Activated naive CD8-positive, alpha-beta T cell treated with anti-CD3 and anti-CD28 coated beads, Interleukin-2, amount 50 U/mL, for 24 hours (primary cell): ENCODE measurements at regions not wholly inside any gene's neighbourhood (a gene's known extent, or its start where the extent isn't known, plus 50 kb on each side); places are given as distances from the start of the nearest gene placed in this dataset.

Experiments
- ATAC-seq: fragments of 150-1000 bp; cut with Tn5 transposase; one replicate; pipeline ENCODE4 v1.10.0; 2021
- DNase-seq: peaks from one replicate; pipeline ENCODE4 v3.0.0; 2021
- H3K27ac Mint-ChIP-seq: one replicate; pipeline ENCODE4 v1.8.0; 2021; ENCODE audit warnings: mild to moderate bottlenecking, mixed read lengths
- H3K27me3 Mint-ChIP-seq: one replicate; pipeline ENCODE4 v1.8.0; 2021; ENCODE audit warnings: mixed read lengths
- H3K36me3 Mint-ChIP-seq: one replicate; pipeline ENCODE4 v1.8.0; 2021; ENCODE audit warnings: low read depth, mixed read lengths
- H3K4me1 Mint-ChIP-seq: one replicate; pipeline ENCODE4 v1.8.0; 2021; ENCODE audit warnings: mixed read lengths
- H3K4me3 Mint-ChIP-seq: one replicate; pipeline ENCODE4 v1.8.0; 2021; ENCODE audit warnings: mild to moderate bottlenecking, moderate library complexity, mixed read lengths
- H3K9me3 Mint-ChIP-seq: one replicate; pipeline ENCODE4 v1.8.0; 2021; ENCODE audit warnings: mixed read lengths

DNA sequence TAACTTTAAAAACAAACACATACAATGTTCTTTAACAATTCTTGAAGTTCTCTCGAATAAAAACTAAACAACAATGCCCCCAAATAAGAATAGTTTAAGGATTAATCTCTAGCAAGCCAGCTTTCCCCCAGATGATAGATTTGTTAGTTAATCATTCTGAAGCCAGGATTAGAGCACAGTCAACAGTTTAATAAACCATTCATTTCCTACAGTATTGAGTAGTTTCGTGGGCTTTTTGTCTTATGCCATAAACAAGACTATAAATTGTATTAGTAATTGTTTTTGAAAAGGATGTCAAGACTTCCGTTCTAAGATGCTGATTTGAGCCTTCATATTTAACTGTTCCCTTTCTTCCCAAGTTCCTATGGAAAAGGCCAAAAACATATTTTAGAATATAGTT lies 136.6 kb downstream of the PIK3R1 start:
- Mint-ChIP-seq H3K4me1 (peaks cover 2% of the 10 kb centered on the region), H3K36me3 (no peaks in the 10 kb centered on the region), H3K27ac (no peak overlapping the region), H3K9me3 (peaks cover 9% of the 10 kb centered on the region), H3K4me3 (no peak overlapping the region), H3K27me3 (no peaks in the 10 kb centered on the region)
- ATAC-seq = no peak
- no peak for DNase-seq

GRCh38 chr5:68353605-68354004 lies 138.0 kb downstream of the PIK3R1 start:
- DNase-seq (no peak), ATAC-seq (no peak)
- no peaks in the 10 kb centered on the region for H3K36me3 Mint-ChIP-seq
- peaks cover 2% of the 10 kb centered on the region for H3K4me1 Mint-ChIP-seq
- no peak overlapping the region for H3K4me3 Mint-ChIP-seq
- no peak overlapping the region for H3K27ac Mint-ChIP-seq
- H3K27me3 Mint-ChIP-seq = no peaks in the 10 kb centered on the region
- H3K9me3 Mint-ChIP-seq = no peaks in the 10 kb centered on the region

- Mint-ChIP-seq H3K4me1 (peaks cover 2% of the 10 kb centered on the region), H3K27me3 (no peaks in the 10 kb centered on the region), H3K9me3 (no peaks in the 10 kb centered on the region), H3K36me3 (no peaks in the 10 kb centered on the region), H3K27ac (no peak overlapping the region), H3K4me3 (no peak overlapping the region)
- no peak for ATAC-seq
- DNase-seq = no peak
Measured at GRCh38 chr5:68354315-68354714, 138.8 kb downstream of the PIK3R1 start.

GRCh38 chr5:68356216-68356615 lies 140.7 kb downstream of the PIK3R1 start:
- Mint-ChIP-seq H3K27me3 (no peaks in the 10 kb centered on the region), H3K4me3 (no peak overlapping the region), H3K36me3 (no peaks in the 10 kb centered on the region), H3K9me3 (no peaks in the 10 kb centered on the region), H3K4me1 (peaks cover 6% of the 10 kb centered on the region), H3K27ac (no peak overlapping the region)
- no peak for DNase-seq
- ATAC-seq = no peak

DNA sequence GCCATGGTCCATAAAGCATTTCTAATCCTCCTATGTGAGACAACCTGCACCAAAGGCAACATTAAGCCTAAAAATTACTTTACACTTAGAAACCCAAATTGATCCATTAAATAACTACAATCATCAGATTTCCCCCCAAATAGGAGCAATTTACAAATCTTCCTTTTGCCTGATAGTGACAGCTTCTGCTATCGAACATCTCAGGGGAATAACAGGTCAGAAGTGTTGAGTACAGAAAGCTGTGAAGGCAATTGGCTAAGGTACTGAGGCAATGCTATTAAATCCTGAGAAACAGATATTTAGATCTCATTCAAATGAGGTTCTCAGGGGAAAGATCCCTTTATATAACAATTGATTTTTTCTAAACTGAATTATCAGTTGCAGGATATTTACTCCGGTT lies 141.1 kb downstream of the PIK3R1 start:
- no peaks in the 10 kb centered on the region for H3K36me3 Mint-ChIP-seq
- no peaks in the 10 kb centered on the region for H3K27me3 Mint-ChIP-seq
- DNase-seq (no peak), ATAC-seq (no peak)
- peaks cover 6% of the 10 kb centered on the region for H3K4me1 Mint-ChIP-seq
- H3K9me3 Mint-ChIP-seq = no peaks in the 10 kb centered on the region
- no peak overlapping the region for H3K4me3 Mint-ChIP-seq
- no peak overlapping the region for H3K27ac Mint-ChIP-seq

GRCh38 chr5:68359699-68360098 lies 144.1 kb downstream of the PIK3R1 start:
- ATAC-seq (no peak), DNase-seq (no peak)
- H3K36me3 Mint-ChIP-seq = no peaks in the 10 kb centered on the region
- H3K4me3 Mint-ChIP-seq = no peak overlapping the region
- no peak overlapping the region for H3K27ac Mint-ChIP-seq
- no peaks in the 10 kb centered on the region for H3K27me3 Mint-ChIP-seq
- peaks cover 4% of the 10 kb centered on the region for H3K4me1 Mint-ChIP-seq
- no peaks in the 10 kb centered on the region for H3K9me3 Mint-ChIP-seq

DNA sequence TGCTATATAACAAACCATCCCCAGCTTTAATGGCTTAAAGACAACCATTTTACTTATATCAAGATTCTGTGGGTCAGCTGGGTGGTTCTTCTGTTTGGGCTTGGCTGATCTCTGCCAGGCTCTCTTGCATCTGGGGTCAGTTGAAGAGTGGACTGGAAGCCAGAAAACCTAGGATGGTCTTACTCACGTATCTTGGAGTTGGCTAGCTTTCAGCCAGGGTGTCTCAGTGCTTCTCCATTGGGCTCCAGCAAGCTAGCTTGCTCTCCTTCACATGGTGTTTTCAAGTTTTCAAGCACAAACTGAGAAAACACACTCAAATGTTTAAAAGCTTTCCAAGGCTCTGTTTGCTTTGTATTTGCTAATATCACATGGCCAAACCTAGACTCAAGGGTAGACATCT lies 146.8 kb downstream of the PIK3R1 start:
- Mint-ChIP-seq H3K4me3 (no peak overlapping the region), H3K27ac (no peak overlapping the region), H3K27me3 (no peaks in the 10 kb centered on the region), H3K9me3 (no peaks in the 10 kb centered on the region), H3K4me1 (peaks cover 6% of the 10 kb centered on the region), H3K36me3 (no peaks in the 10 kb centered on the region)
- DNase-seq (no peak), ATAC-seq (no peak)

DNA sequence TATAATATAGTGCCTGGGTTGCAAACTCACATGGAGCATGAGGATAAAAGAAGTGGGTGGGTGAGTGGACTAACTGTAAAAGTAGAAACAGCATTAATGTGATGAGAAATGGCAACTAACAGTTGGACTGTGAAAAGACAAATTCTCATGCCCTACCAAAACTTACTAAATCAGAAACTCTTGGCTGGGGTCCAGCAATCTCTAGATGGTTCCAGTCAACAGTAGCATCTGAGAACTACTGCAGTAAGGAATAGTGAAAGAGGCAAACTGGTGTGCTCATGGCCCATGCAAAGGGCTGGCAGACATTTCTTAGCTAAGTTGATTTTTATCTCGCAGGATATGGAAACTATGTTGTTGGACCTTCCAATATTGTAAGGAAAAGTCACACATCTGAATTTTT lies 150.3 kb downstream of the PIK3R1 start:
- H3K9me3 Mint-ChIP-seq = no peaks in the 10 kb centered on the region
- DNase-seq (no peak), ATAC-seq (no peak)
- no peak overlapping the region for H3K4me3 Mint-ChIP-seq
- no peaks in the 10 kb centered on the region for H3K27me3 Mint-ChIP-seq
- H3K27ac Mint-ChIP-seq = no peak overlapping the region
- peaks cover 31% of the 10 kb centered on the region for H3K4me1 Mint-ChIP-seq
- H3K36me3 Mint-ChIP-seq = no peaks in the 10 kb centered on the region

GRCh38 chr5:68367287-68367686 lies 151.7 kb downstream of the PIK3R1 start:
- Mint-ChIP-seq H3K9me3 (no peaks in the 10 kb centered on the region), H3K4me3 (no peak overlapping the region), H3K27ac (no peak overlapping the region), H3K27me3 (no peaks in the 10 kb centered on the region), H3K4me1 (peaks cover 42% of the 10 kb centered on the region), H3K36me3 (no peaks in the 10 kb centered on the region)
- ATAC-seq (no peak), DNase-seq (no peak)

DNA sequence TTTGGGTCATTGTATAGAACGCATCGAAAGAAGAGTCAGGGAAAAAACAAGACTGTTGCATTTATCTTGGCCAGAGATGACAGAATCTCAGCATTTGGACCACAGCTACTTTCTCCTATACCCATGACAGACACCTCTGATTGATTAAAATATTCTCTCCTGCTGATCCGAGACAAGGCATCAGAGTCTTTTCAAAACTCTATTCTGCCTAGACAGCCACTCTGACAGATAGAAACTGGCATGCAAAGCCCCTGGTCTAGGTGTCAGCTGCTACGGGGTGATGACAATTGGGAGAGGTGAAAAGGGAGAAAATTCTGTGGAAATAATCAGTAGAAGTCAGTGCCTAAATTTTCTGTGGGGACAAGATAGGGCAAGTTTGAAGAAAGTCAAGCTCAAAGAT lies 152.2 kb downstream of the PIK3R1 start:
- H3K4me1 Mint-ChIP-seq = peaks cover 43% of the 10 kb centered on the region
- ATAC-seq (no peak), DNase-seq (no peak)
- no peaks in the 10 kb centered on the region for H3K9me3 Mint-ChIP-seq
- H3K27me3 Mint-ChIP-seq = no peaks in the 10 kb centered on the region
- H3K36me3 Mint-ChIP-seq = no peaks in the 10 kb centered on the region
- peak overlapping the region; percentile 36 for H3K27ac Mint-ChIP-seq
- H3K4me3 Mint-ChIP-seq = no peak overlapping the region

GRCh38 chr5:68368311-68369022 lies 152.9 kb downstream of the PIK3R1 start:
- H3K4me3 Mint-ChIP-seq = peak overlapping the region; percentile 25
- ATAC-seq (peak; percentile 65), DNase-seq (no peak)
- no peaks in the 10 kb centered on the region for H3K36me3 Mint-ChIP-seq
- no peaks in the 10 kb centered on the region for H3K9me3 Mint-ChIP-seq
- H3K27ac Mint-ChIP-seq = peak overlapping the region; percentile 36
- no peaks in the 10 kb centered on the region for H3K27me3 Mint-ChIP-seq
- peaks cover 43% of the 10 kb centered on the region for H3K4me1 Mint-ChIP-seq

DNA sequence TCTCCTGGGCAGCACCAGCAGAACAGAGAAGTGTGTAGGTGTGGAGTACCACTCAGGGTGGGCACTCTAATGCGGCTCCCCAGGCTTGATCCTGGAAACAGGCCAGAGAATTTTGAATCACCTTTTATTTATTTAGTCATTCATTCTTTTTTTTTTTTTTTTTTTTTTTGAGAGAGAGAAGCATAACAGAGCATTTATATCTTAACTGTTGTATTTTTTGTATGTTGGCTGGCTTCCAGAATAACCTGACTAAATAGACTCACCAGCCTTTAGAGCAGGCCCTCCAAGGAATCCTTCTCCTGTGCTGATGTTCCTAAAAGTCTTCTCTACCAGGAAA lies 153.4 kb downstream of the PIK3R1 start:
- Mint-ChIP-seq H3K4me3 (peak overlapping the region; percentile 25), H3K36me3 (no peaks in the 10 kb centered on the region), H3K4me1 (peaks cover 43% of the 10 kb centered on the region), H3K27me3 (no peaks in the 10 kb centered on the region), H3K9me3 (no peaks in the 10 kb centered on the region), H3K27ac (peak overlapping the region; percentile 52)
- DNase-seq (no peak), ATAC-seq (no peak)

DNA sequence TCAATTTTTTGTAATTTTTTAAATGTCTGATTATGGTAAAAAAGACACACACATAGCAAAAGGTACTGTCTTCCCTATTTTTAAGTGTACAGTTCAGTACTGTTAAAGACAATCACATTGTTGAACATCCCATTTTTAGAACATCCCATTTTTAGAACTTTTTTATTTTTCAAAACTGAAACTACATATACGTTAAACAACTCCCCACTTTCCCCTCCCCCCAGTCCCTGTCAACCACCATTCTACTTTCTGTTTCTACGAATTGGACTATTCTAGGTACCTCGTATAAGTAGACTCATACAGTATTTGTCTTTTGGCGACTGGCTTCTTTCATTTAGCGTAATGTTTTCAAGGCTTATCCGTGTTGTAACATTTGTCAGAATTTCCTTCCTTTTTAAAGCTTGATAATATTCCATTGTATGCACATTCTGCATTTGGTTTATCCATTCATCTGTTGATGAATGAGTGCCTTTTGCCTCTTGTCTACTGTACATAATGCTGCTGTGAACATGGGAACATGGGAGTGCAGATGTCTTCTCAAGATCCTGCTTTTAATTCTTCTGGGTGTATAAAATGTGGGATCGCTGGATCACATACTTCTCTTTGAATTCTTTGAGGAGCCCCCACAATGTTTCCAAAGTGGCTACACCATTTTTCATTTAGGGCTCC lies 154.0 kb downstream of the PIK3R1 start:
- no peaks in the 10 kb centered on the region for H3K9me3 Mint-ChIP-seq
- peak overlapping the region; percentile 51 for H3K4me3 Mint-ChIP-seq
- DNase-seq (peak; percentile 49), ATAC-seq (peak; percentile 77)
- H3K4me1 Mint-ChIP-seq = peaks cover 43% of the 10 kb centered on the region
- no peaks in the 10 kb centered on the region for H3K27me3 Mint-ChIP-seq
- no peaks in the 10 kb centered on the region for H3K36me3 Mint-ChIP-seq
- peak overlapping the region; percentile 52 for H3K27ac Mint-ChIP-seq

DNA sequence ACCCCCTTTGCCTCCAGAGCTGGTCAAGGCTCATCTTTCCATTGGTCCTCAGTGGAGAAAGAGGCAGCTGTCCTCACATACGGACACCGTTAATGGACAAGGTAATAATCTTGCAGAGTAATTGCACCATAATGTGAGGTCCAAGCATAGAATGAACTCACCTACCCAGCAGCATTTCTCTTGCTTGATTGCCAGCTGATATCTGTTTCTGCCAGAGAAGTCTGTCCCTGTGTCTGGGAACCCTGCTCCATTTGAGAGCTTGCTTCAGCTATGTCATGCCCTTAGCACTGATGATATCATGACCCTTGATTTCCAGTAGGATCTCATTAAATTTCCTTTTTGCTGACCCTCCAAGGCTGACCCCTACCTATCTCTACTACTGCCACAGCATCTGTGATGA lies 154.6 kb downstream of the PIK3R1 start:
- no peak for ATAC-seq
- no peaks in the 10 kb centered on the region for H3K36me3 Mint-ChIP-seq
- peak overlapping the region; percentile 51 for H3K4me3 Mint-ChIP-seq
- DNase-seq = no peak
- H3K4me1 Mint-ChIP-seq = peaks cover 43% of the 10 kb centered on the region
- H3K9me3 Mint-ChIP-seq = no peaks in the 10 kb centered on the region
- no peak overlapping the region for H3K27ac Mint-ChIP-seq
- H3K27me3 Mint-ChIP-seq = no peaks in the 10 kb centered on the region

- DNase-seq (no peak), ATAC-seq (no peak)
- Mint-ChIP-seq H3K36me3 (no peaks in the 10 kb centered on the region), H3K4me3 (no peak overlapping the region), H3K27me3 (no peaks in the 10 kb centered on the region), H3K27ac (no peak overlapping the region), H3K9me3 (no peaks in the 10 kb centered on the region), H3K4me1 (peaks cover 43% of the 10 kb centered on the region)
Measured at GRCh38 chr5:68371607-68372006, 156.1 kb downstream of the PIK3R1 start.
